ENCODE measurements at regions not wholly inside any gene's neighbourhood (a gene's known extent, or its start where the extent isn't known, plus 50 kb on each side); places are given as distances from the start of the nearest gene placed in this dataset.

- DNase-seq (ENCODE audit: extremely low read depth, low read depth): no peak
- H3K4me3 ChIP-seq (replicated peaks; ENCODE audit: low read depth, low read length): no peak overlapping the region
- no peak for TF ChIP-seq CTCF (IDR thresholded peaks at IDR 0.05; ENCODE audit: low read depth, low read length, missing control alignments)
Measured at GRCh38 chr15:46735115-46735514, 982.2 kb upstream of the SEMA6D start.

- no peak overlapping the region for H3K4me3 ChIP-seq (replicated peaks; ENCODE audit: low read depth, low read length)
- DNase-seq (ENCODE audit: extremely low read depth, low read depth): no peak
- no peak for TF ChIP-seq CTCF (IDR thresholded peaks at IDR 0.05; ENCODE audit: low read depth, low read length, missing control alignments)
Measured at GRCh38 chr15:46751303-46751702, 966.0 kb upstream of the SEMA6D start.

GRCh38 chr15:46753946-46754345 lies 963.4 kb upstream of the SEMA6D start:
- no peak for DNase-seq (ENCODE audit: extremely low read depth, low read depth)
- H3K4me3 ChIP-seq (replicated peaks; ENCODE audit: low read depth, low read length): no peak overlapping the region
- no peak for TF ChIP-seq CTCF (IDR thresholded peaks at IDR 0.05; ENCODE audit: low read depth, low read length, missing control alignments)

- no peak for DNase-seq (ENCODE audit: extremely low read depth, low read depth)
- H3K4me3 ChIP-seq (replicated peaks; ENCODE audit: low read depth, low read length): no peak overlapping the region
- TF ChIP-seq CTCF (IDR thresholded peaks at IDR 0.05; ENCODE audit: low read depth, low read length, missing control alignments): no peak
Measured at GRCh38 chr15:46763091-46763490, 954.2 kb upstream of the SEMA6D start.

GRCh38 chr15:46764851-46765250 lies 952.5 kb upstream of the SEMA6D start:
- DNase-seq (ENCODE audit: extremely low read depth, low read depth): no peak
- TF ChIP-seq CTCF (IDR thresholded peaks at IDR 0.05; ENCODE audit: low read depth, low read length, missing control alignments): no peak
- H3K4me3 ChIP-seq (replicated peaks; ENCODE audit: low read depth, low read length): no peak overlapping the region

- H3K4me3 ChIP-seq (replicated peaks; ENCODE audit: low read depth, low read length): no peak overlapping the region
- no peak for DNase-seq (ENCODE audit: extremely low read depth, low read depth)
- no peak for TF ChIP-seq CTCF (IDR thresholded peaks at IDR 0.05; ENCODE audit: low read depth, low read length, missing control alignments)
Measured at GRCh38 chr15:46766021-46766420, 951.3 kb upstream of the SEMA6D start.

- no peak overlapping the region for H3K4me3 ChIP-seq (replicated peaks; ENCODE audit: low read depth, low read length)
- TF ChIP-seq CTCF (IDR thresholded peaks at IDR 0.05; ENCODE audit: low read depth, low read length, missing control alignments): no peak
- no peak for DNase-seq (ENCODE audit: extremely low read depth, low read depth)
Measured at GRCh38 chr15:46768287-46768686, 949.0 kb upstream of the SEMA6D start.
